Common myeloid progenitor, CD34-positive (primary cell): ENCODE measurements at regions not wholly inside any gene's neighbourhood (a gene's known extent, or its start where the extent isn't known, plus 50 kb on each side); places are given as distances from the start of the nearest gene placed in this dataset.
"Not testable (repeated sequence)": the region's sequence is repeated elsewhere in the genome, so short reads cannot be mapped to it uniquely, and the experiment has no call there.

Experiments
- CTCF ChIA-PET: fragments of 350-600 bp; sonication (Branson Sonifier 250); formaldehyde crosslinking; loops from one replicate; lab custom pipeline; 2021; ENCODE audit warnings: antibody characterized with exemption; lab: Charles Lee
- POLR2A ChIA-PET: fragments of 350-600 bp; sonication (Branson Sonifier 250); formaldehyde crosslinking; loops from one replicate; lab custom pipeline; 2021; ENCODE audit warnings: antibody characterized with exemption; lab: Charles Lee
- DNase-seq, 3 donors: peaks; one replicate each; pipeline versions ENCODE4 v3.0.0 to v3.0.0-alpha.2; 2013
- H3K27ac ChIP-seq, 2 experiments: 1 replicate in 1 of 2; 2 replicates in 1 of 2; pipeline ENCODE4 v1.7.0; 2013; ENCODE audit warnings: inconsistent platforms in 2 of 2, low read length in 2 of 2, mild to moderate bottlenecking in 2 of 2, low read depth in 1 of 2, moderate library complexity in 1 of 2; ENCODE audit not compliant: severe bottlenecking in 2 of 2, insufficient read depth in 1 of 2, poor library complexity in 1 of 2
- H3K27me3 ChIP-seq, 5 experiments: replicated peaks in 2 of 5; 1 replicate in 3 of 5; 2 replicates in 2 of 5; pipeline versions ENCODE4 v1.6.1 to v1.7.0; 2013; ENCODE audit warnings: low read length in 4 of 5, mild to moderate bottlenecking in 2 of 5, moderate library complexity in 2 of 5, inconsistent platforms in 1 of 5; ENCODE audit not compliant: insufficient read depth in 5 of 5, control insufficient read depth in 4 of 5
- H3K36me3 ChIP-seq, 4 experiments: 1 replicate in 2 of 4; 2 replicates in 2 of 4; pipeline versions ENCODE4 v1.6.1 to v1.7.0; 2013; ENCODE audit warnings: low read length in 3 of 4, control low read depth in 1 of 4, mild to moderate bottlenecking in 1 of 4; ENCODE audit not compliant: control insufficient read depth in 4 of 4, insufficient read depth in 4 of 4
- H3K4me1 ChIP-seq, 4 experiments: 1 replicate in 3 of 4; 2 replicates in 1 of 4; pipeline versions ENCODE4 v1.6.1 to v1.7.1; 2013; ENCODE audit warnings: low read length in 3 of 4, mild to moderate bottlenecking in 3 of 4, control low read depth in 1 of 4, inconsistent platforms in 1 of 4, moderate library complexity in 1 of 4; ENCODE audit not compliant: control insufficient read depth in 4 of 4, insufficient read depth in 4 of 4; ENCODE audit errors: control extremely low read depth in 1 of 4
- H3K4me3 ChIP-seq, 7 experiments: 1 replicate in 4 of 7; 2 replicates in 3 of 7; pipeline versions ENCODE4 v1.5.1 to v1.7.0; 2013; ENCODE audit warnings: mild to moderate bottlenecking in 7 of 7, low read length in 6 of 7, moderate library complexity in 6 of 7, inconsistent platforms in 2 of 7, low read depth in 2 of 7, control low read depth in 1 of 7; ENCODE audit not compliant: insufficient read depth in 4 of 7, control insufficient read depth in 1 of 7; ENCODE audit errors: extremely low read depth in 1 of 7
- H3K9me3 ChIP-seq, 5 experiments: 1 replicate in 4 of 5; 2 replicates in 1 of 5; pipeline versions ENCODE4 v1.6.1 to v1.7.1; 2013; ENCODE audit warnings: low read length in 4 of 5, mild to moderate bottlenecking in 2 of 5, inconsistent platforms in 1 of 5, low read depth in 1 of 5, moderate library complexity in 1 of 5; ENCODE audit not compliant: control insufficient read depth in 4 of 5, insufficient read depth in 2 of 5; ENCODE audit errors: control extremely low read depth in 1 of 5
- WGBS: methylation state at CpG from one replicate; pipeline ENCODE4 v1.1.5; 2013; ENCODE audit not compliant: insufficient coverage; 5-methylcytosine and 5-hydroxymethylcytosine counted together

DNA sequence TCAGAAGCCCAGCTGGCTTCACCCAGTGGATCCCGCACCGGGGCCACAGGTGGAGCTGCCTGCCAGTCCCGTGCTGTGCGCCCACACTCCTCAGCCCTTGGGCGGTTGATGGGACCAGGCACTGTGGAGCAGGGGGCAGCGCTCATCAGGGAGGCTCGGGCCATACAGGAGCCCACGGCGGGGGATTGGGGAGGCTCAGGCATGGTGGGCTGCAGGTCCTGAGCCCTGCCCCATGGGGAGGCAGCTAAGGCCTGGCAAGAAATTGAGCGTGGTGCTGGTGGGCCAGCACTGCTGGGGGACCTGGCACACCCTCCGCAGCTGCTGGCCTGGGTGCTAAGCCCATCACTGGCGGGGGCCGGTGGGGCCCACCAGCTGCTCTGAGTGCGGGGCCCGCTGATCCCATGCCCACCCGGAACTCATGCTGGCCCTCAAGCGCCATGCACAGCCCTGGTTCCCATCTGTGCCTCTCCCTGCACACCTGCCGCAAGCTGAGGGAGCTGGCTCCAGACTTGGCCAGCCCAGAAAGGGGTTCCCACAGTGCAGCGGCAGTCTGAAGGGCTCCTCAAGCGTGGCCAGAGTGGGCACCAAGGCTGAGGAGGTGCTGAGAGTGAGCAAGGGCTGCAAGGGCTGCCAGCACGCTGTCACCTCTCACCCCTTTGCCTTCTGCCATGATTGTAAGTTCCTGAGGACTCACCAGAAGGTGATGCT, 705.1 kb downstream of the STPG2 start:
- DNase-seq, H3K9me3 ChIP-seq, H3K36me3 ChIP-seq, CTCF ChIA-PET, H3K27me3 ChIP-seq, H3K4me3 ChIP-seq, H3K4me1 ChIP-seq, H3K27ac ChIP-seq, POLR2A ChIA-PET: not testable (repeated sequence)
- WGBS: 97% methylated on average over 19 of the region's 21 CpGs

DNA sequence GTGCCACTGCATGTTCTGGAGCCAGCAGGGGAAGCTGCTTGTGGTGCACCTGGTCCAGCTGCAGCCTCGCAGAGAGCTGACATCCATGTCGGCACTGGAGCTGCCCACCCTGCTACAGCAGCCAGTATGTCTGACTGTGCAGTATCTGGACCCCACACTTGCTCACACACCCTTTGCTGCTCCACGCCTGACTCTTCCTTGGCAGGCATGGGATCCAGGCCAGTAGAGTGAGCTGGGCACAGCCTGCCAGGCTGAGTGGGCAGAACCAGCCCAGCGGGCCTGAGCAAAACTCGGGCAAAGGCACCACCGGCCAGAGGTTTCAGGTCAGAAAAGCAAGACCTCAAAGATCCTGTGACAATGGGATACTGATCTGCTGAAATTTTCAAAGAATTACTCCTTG, 690.1 kb downstream of the STPG2 start:
- Histone ChIP-seq H3K27ac (no peak overlapping the region), H3K9me3 (peaks cover 0 to 16% (median 3%) of the 10 kb centered on the region in 5 experiments), H3K27me3 (no peaks in the 10 kb centered on the region), H3K36me3 (no peaks in the 10 kb centered on the region), H3K4me3 (no peak overlapping the region), H3K4me1 (no peaks in the 10 kb centered on the region)
- DNase-seq: no peak
- CTCF ChIA-PET: no interaction called here
- POLR2A ChIA-PET: no interaction called here
- 100% methylated on average over 5 of the region's 6 CpGs for WGBS

DNA sequence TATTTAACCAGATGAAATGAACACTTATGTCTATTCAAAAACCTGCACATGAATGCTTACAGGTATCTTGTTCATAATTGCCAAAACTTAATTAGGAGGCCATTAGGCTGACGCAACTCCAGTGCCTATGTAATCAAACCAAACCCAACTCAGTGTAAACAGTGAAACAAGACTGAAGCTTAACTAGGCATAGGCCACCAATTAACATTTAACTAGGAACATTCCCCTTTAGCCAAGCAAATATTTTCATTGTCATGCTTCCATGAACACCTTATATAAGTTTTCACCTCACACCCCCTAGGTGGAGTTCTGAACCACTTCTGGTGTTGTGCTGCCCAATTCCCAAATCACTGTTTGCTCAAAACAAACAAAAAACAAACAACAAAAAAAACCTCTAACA, 686.0 kb downstream of the STPG2 start:
- Histone ChIP-seq H3K36me3 (no peaks in the 10 kb centered on the region), H3K27me3 (no peaks in the 10 kb centered on the region), H3K27ac (no peak overlapping the region), H3K4me1 (no peaks in the 10 kb centered on the region), H3K9me3 (peaks cover 0 to 16% (median 3%) of the 10 kb centered on the region in 5 experiments), H3K4me3 (no peak overlapping the region)
- DNase-seq: no peak
- WGBS: 100% methylated on average over 1 of the region's 1 CpG
- ChIA-PET CTCF (no interaction called here), POLR2A (no interaction called here)

DNA sequence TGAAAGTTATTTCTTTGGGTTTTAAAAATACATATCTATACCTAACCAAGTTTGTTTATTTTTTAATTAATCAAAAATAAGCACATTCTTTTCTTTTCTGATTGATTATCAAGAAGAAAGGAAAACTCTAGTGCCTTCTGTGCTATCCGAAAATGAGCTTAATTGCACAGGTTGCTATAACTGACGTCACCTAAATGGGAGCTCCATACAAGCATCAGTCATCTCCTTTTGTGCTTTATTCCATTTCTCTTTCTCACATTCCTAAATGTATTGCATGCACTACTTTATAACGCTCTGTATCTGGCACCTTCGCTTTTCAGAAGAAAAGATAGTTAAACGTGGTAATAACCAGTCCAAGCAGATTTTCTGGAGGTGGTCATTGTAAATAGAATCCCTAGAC, 675.0 kb downstream of the STPG2 start:
- no peaks in the 10 kb centered on the region for H3K36me3 ChIP-seq
- H3K4me1 ChIP-seq: no peaks in the 10 kb centered on the region
- no peaks in the 10 kb centered on the region for H3K27me3 ChIP-seq
- CTCF ChIA-PET: no interaction called here
- no peak overlapping the region for H3K4me3 ChIP-seq
- DNase-seq: no peak
- H3K9me3 ChIP-seq: peaks cover 0 to 2% (median 0%) of the 10 kb centered on the region in 5 experiments
- H3K27ac ChIP-seq: no peak overlapping the region
- POLR2A ChIA-PET: no interaction called here
- 100% methylated on average over 2 of the region's 5 CpGs for whole genome bisulfite sequencing

DNA sequence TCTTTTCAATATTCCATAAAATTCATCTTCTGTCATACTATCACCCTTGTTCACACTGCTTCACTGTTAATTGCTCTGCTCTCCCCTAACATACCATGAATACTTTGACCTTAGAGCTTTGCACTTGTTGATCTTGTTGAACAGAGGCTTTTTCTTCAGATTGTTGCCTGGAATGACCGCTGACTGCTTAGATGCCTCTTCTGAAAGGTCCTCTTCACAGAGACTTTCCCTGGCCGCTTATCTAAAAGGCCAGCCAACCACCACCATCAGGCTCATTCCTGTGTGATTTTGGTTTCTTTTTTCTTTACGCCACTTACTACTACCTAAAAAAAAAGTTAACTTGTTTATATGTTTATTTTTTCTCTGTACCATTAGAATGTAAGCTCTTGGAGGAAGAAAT, 667.7 kb downstream of the STPG2 start:
- ChIA-PET CTCF (no interaction called here), POLR2A (no interaction called here)
- Histone ChIP-seq H3K27me3 (no peaks in the 10 kb centered on the region), H3K9me3 (peaks cover 0 to 1% (median 0%) of the 10 kb centered on the region in 5 experiments), H3K27ac (no peak overlapping the region), H3K36me3 (no peaks in the 10 kb centered on the region), H3K4me3 (no peak overlapping the region), H3K4me1 (no peaks in the 10 kb centered on the region)
- 95% methylated on average over 2 of the region's 3 CpGs for WGBS
- no peak for DNase-seq

DNA sequence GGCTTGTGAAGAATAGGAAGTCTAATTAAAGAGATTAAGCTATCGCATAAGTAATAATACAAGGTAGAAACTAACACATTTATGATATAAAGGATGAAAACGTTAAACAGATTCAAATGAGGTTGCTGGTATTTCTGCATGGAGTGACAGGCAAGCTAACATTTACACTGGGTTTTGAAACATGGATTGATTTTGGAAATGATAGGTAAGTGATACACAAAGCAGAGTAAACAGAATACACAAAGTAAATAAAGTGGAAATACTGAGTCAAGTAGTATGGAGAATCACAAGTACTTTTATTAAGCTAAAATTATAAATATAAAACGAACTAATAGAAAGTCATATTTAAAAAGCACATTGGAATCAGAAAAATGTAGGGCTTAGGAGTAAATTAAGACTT, 665.3 kb downstream of the STPG2 start:
- Histone ChIP-seq H3K27me3 (no peaks in the 10 kb centered on the region), H3K27ac (no peak overlapping the region), H3K4me3 (no peak overlapping the region), H3K36me3 (no peaks in the 10 kb centered on the region), H3K9me3 (no peaks in the 10 kb centered on the region), H3K4me1 (no peaks in the 10 kb centered on the region)
- ChIA-PET CTCF (no interaction called here), POLR2A (no interaction called here)
- WGBS: 100% methylated on average over 1 of the region's 3 CpGs
- DNase-seq: no peak

DNA sequence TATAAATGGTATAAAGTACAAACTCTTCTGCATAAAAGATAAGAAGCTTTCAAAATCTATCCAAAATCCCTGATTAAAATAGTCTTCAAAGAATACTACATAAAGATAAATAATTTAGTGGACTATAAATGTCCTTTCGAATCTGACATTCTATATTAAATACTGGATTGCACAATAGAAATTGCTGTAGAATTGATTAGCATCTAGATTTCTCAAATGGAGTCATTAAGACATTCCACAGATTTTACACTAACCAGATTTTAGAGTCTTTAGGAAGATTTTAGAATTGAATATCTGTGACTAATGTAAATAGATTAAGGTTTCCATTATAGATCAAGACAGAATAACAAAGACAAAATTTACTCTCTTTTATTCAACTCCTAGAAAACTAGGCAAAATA, 663.9 kb downstream of the STPG2 start:
- ChIA-PET CTCF (no interaction called here), POLR2A (interaction anchor here (0.6 kb wide), 1 partner anchor 1847 kb away, joined by 5 read pairs; no protein-coding TSS in a partner anchor)
- H3K36me3 ChIP-seq: no peaks in the 10 kb centered on the region
- no peak for DNase-seq
- H3K4me3 ChIP-seq: no peak overlapping the region
- H3K4me1 ChIP-seq: no peaks in the 10 kb centered on the region
- H3K9me3 ChIP-seq: no peaks in the 10 kb centered on the region
- no CpG with 5 or more reads among the region's 1 CpG for WGBS
- no peaks in the 10 kb centered on the region for H3K27me3 ChIP-seq
- H3K27ac ChIP-seq: no peak overlapping the region
